Ovary (tissue), 3 donors: ENCODE measurements at regions not wholly inside any gene's neighbourhood (a gene's known extent, or its start where the extent isn't known, plus 50 kb on each side); places are given as distances from the start of the nearest gene placed in this dataset.

Experiments
- EP300 ChIP-seq: sonication (generic); formaldehyde crosslinking; IDR thresholded peaks from one replicate; pipeline ENCODE4 v1.6.1; 2017; ENCODE audit warnings: antibody characterized with exemption
- POLR2A ChIP-seq: fragments of 450-650 bp; IDR thresholded peaks from one replicate; pipeline ENCODE4 v1.6.1; 2017; ENCODE audit warnings: antibody characterized with exemption, mild to moderate bottlenecking, moderate library complexity
- TF ChIP-seq, protein P1 (sequence below), 3 donors: fragments of 450-650 bp in 2 of 3; fragments of 200-600 bp in 1 of 3; IDR thresholded peaks; one replicate each; pipeline versions ENCODE4 v1.5.1 to v1.8.0; 2016 to 2022; ENCODE audit warnings: antibody characterized with exemption in 3 of 3, mild to moderate bottlenecking in 1 of 3
- donor health status: DM: no; HTN: no; CAD: no.

DNA sequence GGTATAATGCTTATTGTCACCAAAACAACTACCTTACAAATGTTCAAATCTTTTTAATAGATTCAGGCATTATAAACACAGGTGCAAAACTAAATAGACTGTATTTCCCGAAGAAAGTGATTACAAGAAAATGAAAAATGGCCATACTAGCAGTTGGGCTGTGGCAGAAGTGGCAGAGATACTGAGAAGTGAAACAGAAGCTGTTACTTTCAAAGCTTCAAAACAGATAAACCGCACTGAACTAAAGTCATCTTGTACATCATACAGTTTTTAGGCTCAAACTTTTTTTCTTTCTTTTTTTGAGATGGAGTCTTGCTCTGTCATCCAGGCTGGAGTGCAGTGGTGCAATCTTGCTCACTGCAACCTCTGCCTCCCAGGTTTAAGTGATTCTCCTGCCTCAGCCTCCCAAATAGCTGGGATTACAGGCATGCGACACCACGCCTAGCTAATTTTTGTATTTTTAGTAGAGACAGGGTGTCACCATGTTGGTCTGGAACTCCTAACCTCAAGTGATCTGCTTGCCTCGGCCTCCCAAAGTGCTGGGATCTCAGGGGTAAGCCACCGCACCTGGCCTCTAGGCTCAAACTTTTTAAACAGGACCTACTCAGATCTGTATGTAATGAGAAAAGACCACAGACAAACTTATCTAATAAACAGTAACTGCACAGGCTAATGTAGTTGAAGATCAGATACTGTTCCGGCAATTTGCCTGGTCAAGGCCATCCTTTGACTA lies 77.9 kb upstream of the SATB2 start:
- TF ChIP-seq, protein P1, sequence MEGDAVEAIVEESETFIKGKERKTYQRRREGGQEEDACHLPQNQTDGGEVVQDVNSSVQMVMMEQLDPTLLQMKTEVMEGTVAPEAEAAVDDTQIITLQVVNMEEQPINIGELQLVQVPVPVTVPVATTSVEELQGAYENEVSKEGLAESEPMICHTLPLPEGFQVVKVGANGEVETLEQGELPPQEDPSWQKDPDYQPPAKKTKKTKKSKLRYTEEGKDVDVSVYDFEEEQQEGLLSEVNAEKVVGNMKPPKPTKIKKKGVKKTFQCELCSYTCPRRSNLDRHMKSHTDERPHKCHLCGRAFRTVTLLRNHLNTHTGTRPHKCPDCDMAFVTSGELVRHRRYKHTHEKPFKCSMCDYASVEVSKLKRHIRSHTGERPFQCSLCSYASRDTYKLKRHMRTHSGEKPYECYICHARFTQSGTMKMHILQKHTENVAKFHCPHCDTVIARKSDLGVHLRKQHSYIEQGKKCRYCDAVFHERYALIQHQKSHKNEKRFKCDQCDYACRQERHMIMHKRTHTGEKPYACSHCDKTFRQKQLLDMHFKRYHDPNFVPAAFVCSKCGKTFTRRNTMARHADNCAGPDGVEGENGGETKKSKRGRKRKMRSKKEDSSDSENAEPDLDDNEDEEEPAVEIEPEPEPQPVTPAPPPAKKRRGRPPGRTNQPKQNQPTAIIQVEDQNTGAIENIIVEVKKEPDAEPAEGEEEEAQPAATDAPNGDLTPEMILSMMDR (IDR thresholded peaks at IDR 0.05): no peak
- no peak for TF ChIP-seq EP300
- no peak for TF ChIP-seq POLR2A
